ENCODE measurements at regions not wholly inside any gene's neighbourhood (a gene's known extent, or its start where the extent isn't known, plus 50 kb on each side); places are given as distances from the start of the nearest gene placed in this dataset.

DNA sequence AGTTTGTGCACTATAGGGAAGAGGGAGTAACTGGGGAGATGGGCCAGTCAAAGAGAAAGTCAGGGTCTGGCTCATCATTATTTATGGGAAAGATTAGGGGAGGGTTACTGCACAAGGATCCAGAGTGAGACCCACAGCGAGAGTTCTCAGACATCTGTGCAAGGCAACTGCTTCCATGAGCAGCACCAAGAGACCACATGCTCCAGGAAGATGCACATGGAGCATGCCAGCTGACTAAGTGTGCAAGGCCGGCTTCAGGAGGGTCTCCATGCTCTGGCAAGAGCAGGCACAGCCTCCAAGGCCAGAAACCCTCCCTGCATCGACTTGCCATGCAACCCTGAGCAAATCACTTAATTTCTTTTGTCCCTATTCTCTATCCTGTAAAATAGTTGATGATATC, 616.9 kb downstream of the CSNK1G3 start:
- TF ChIP-seq POLR2A (IDR thresholded peaks at IDR 0.05) (no peak), CTCF (IDR thresholded peaks at IDR 0.05) (no peak)
